Astrocyte (in vitro differentiated cells and primary cell): ENCODE measurements at regions not wholly inside any gene's neighbourhood (a gene's known extent, or its start where the extent isn't known, plus 50 kb on each side); places are given as distances from the start of the nearest gene placed in this dataset.
A peak's percentile ranks its signal among the peaks of the same experiment; 100 is the strongest.

Source experiments
- DNase-seq: peaks from one replicate; pipeline ENCODE4 v3.0.0-alpha.2; 2010; ENCODE audit warnings: low read depth
- FAIRE-seq: peaks from 2 replicates; lab custom pipeline; 2011; peaks lifted over from hg19 to GRCh38; lab: Jason Lieb, UNC
- H2AFZ ChIP-seq: 2 replicates; pipeline ENCODE4 v1.6.0; 2012; ENCODE audit warnings: low read depth, low read length, inconsistent platforms
- H3K27ac ChIP-seq: 2 replicates; pipeline ENCODE4 v1.5.1; 2011; ENCODE audit warnings: low read depth, low read length, inconsistent platforms
- H3K27me3 ChIP-seq: 2 replicates; pipeline ENCODE4 v1.6.0; 2011; ENCODE audit warnings: low read length, inconsistent platforms; ENCODE audit not compliant: insufficient read depth
- H3K36me3 ChIP-seq: 2 replicates; pipeline ENCODE4 v1.5.1; 2011; ENCODE audit warnings: low read length, inconsistent platforms; ENCODE audit not compliant: insufficient read depth
- H3K4me1 ChIP-seq: 2 replicates; pipeline ENCODE4 v1.5.1; 2011; ENCODE audit warnings: low read length, inconsistent platforms; ENCODE audit not compliant: insufficient read depth
- H3K4me2 ChIP-seq: 2 replicates; pipeline ENCODE4 v1.6.0; 2012; ENCODE audit warnings: low read length, inconsistent platforms
- H3K4me3 ChIP-seq: 2 replicates; pipeline ENCODE4 v1.5.1; 2011; ENCODE audit warnings: low read depth, mild to moderate bottlenecking, low read length, inconsistent platforms; ENCODE audit not compliant: insufficient read depth
- H3K79me2 ChIP-seq: 2 replicates; pipeline ENCODE4 v1.6.0; 2012; ENCODE audit warnings: mild to moderate bottlenecking, low read length, inconsistent platforms; ENCODE audit not compliant: insufficient read depth
- H3K9ac ChIP-seq: 2 replicates; pipeline ENCODE4 v1.6.0; 2012; ENCODE audit warnings: mild to moderate bottlenecking, low read length, inconsistent platforms
- H3K9me3 ChIP-seq: 2 replicates; pipeline ENCODE4 v1.5.1; 2012; ENCODE audit warnings: low read depth, mild to moderate bottlenecking, low read length, inconsistent platforms; ENCODE audit not compliant: insufficient read depth
- H4K20me1 ChIP-seq: 2 replicates; pipeline ENCODE4 v1.6.0; 2012; ENCODE audit warnings: low read length, inconsistent platforms; ENCODE audit not compliant: insufficient read depth
- H3K27ac Mint-ChIP-seq: one replicate; pipeline ENCODE4 v1.8.0; 2021; ENCODE audit warnings: mild to moderate bottlenecking, mixed read lengths; ENCODE audit not compliant: unreplicated experiment
- H3K27me3 Mint-ChIP-seq: one replicate; pipeline ENCODE4 v1.8.0; 2021; ENCODE audit warnings: low read depth, mixed read lengths; ENCODE audit not compliant: unreplicated experiment
- H3K36me3 Mint-ChIP-seq: one replicate; pipeline ENCODE4 v1.8.0; 2021; ENCODE audit warnings: low read depth, mixed read lengths; ENCODE audit not compliant: unreplicated experiment
- H3K4me1 Mint-ChIP-seq: one replicate; pipeline ENCODE4 v1.8.0; 2021; ENCODE audit warnings: low read depth, mixed read lengths; ENCODE audit not compliant: unreplicated experiment
- H3K4me3 Mint-ChIP-seq: one replicate; pipeline ENCODE4 v1.8.0; 2021; ENCODE audit warnings: mild to moderate bottlenecking, moderate library complexity, mixed read lengths; ENCODE audit not compliant: unreplicated experiment
- H3K9me3 Mint-ChIP-seq: one replicate; pipeline ENCODE4 v1.8.0; 2021; ENCODE audit warnings: mild to moderate bottlenecking, mixed read lengths; ENCODE audit not compliant: unreplicated experiment
- EZH2 ChIP-seq: IDR thresholded peaks from 2 replicates; pipeline ENCODE4 v1.6.1; 2012; ENCODE audit warnings: mild to moderate bottlenecking, low read length, inconsistent platforms; ENCODE audit not compliant: insufficient read depth
- TF ChIP-seq, protein P1 (sequence below): IDR thresholded peaks from 2 replicates; pipeline ENCODE4 v1.5.1; 2011; ENCODE audit warnings: low read depth, mild to moderate bottlenecking, inconsistent platforms, low read length, moderate library complexity; ENCODE audit not compliant: insufficient read depth

DNA sequence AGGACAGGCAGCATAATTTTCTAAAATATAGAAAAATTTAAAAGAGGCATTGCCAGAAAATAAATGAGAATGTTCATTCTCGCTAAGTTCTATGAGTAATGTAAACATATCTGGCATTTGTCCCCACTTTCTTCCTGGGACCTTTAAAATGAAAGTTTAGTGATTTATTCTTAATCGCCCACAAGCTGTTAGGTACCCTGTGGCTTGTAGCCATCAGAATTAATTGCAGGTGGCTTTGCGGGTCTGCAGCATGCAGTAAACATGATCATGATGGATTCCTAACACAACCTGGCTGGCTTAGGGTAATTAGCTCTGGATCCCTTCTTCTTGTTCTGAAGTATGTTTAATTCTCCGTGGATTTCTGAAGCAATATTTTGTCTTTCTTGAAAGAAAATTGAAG, 103.5 kb upstream of the FRMD6 start:
- Mint-ChIP-seq H3K36me3 (no peaks in the 10 kb centered on the region), H3K4me1 (peaks cover 56% of the 10 kb centered on the region), H3K4me3 (peak overlapping the region; percentile 21), H3K27me3 (no peaks in the 10 kb centered on the region), H3K9me3 (no peaks in the 10 kb centered on the region), H3K27ac (peak overlapping the region; percentile 100)
- peak overlapping the region; percentile 62 for H3K4me2 ChIP-seq
- H3K9ac ChIP-seq, result peak overlapping the region; percentile 80
- no peak for TF ChIP-seq EZH2
- TF ChIP-seq, protein P1, sequence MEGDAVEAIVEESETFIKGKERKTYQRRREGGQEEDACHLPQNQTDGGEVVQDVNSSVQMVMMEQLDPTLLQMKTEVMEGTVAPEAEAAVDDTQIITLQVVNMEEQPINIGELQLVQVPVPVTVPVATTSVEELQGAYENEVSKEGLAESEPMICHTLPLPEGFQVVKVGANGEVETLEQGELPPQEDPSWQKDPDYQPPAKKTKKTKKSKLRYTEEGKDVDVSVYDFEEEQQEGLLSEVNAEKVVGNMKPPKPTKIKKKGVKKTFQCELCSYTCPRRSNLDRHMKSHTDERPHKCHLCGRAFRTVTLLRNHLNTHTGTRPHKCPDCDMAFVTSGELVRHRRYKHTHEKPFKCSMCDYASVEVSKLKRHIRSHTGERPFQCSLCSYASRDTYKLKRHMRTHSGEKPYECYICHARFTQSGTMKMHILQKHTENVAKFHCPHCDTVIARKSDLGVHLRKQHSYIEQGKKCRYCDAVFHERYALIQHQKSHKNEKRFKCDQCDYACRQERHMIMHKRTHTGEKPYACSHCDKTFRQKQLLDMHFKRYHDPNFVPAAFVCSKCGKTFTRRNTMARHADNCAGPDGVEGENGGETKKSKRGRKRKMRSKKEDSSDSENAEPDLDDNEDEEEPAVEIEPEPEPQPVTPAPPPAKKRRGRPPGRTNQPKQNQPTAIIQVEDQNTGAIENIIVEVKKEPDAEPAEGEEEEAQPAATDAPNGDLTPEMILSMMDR, result no peak
- no peaks in the 10 kb centered on the region for H3K36me3 ChIP-seq
- H3K27ac ChIP-seq, result peak overlapping the region; percentile 98
- H3K79me2 ChIP-seq, result no peaks in the 10 kb centered on the region
- H3K9me3 ChIP-seq, result no peaks in the 10 kb centered on the region
- H3K4me1 ChIP-seq, result peaks cover 49% of the 10 kb centered on the region
- H4K20me1 ChIP-seq, result no peaks in the 10 kb centered on the region
- no peaks in the 10 kb centered on the region for H3K27me3 ChIP-seq
- FAIRE-seq (no peak), DNase-seq (peak; percentile 59)
- no peak overlapping the region for H3K4me3 ChIP-seq
- H2AFZ ChIP-seq, result no peak overlapping the region

DNA sequence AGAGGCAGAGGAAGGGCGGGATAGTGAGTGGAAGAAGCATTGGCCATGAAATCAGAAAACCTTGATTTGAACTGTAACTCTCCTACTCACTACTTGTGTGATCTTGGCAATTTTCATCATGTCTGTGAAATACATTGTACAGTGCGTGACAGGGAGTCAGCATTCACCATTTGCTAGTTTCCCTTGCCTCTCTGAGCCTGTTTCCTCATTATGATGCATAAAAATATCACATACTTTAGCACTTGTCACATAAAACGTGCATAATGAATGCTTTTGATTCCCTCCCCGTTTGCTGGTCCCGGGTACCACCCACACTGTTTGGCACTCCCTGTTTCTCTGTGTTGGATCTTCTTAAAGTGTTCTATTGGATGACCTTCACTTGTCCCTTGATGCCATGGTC, 101.1 kb upstream of the FRMD6 start:
- no peak overlapping the region for H3K27ac Mint-ChIP-seq
- no peaks in the 10 kb centered on the region for H3K36me3 Mint-ChIP-seq
- H3K4me3 Mint-ChIP-seq, result no peak overlapping the region
- peak; percentile 32 for FAIRE-seq
- peaks cover 58% of the 10 kb centered on the region for H3K4me1 Mint-ChIP-seq
- no peaks in the 10 kb centered on the region for H4K20me1 ChIP-seq
- no peak for TF ChIP-seq EZH2
- TF ChIP-seq, protein P1, result no peak
- no peak overlapping the region for H3K4me3 ChIP-seq
- H3K4me2 ChIP-seq, result no peak overlapping the region
- H3K9me3 Mint-ChIP-seq, result no peaks in the 10 kb centered on the region
- peaks cover 54% of the 10 kb centered on the region for H3K4me1 ChIP-seq
- no peak overlapping the region for H3K9ac ChIP-seq
- H3K27ac ChIP-seq, result no peak overlapping the region
- no peak for DNase-seq
- no peaks in the 10 kb centered on the region for H3K27me3 ChIP-seq
- no peaks in the 10 kb centered on the region for H3K27me3 Mint-ChIP-seq
- no peak overlapping the region for H2AFZ ChIP-seq
- no peaks in the 10 kb centered on the region for H3K36me3 ChIP-seq
- peaks cover under 1% of the 10 kb centered on the region for H3K79me2 ChIP-seq
- no peaks in the 10 kb centered on the region for H3K9me3 ChIP-seq

DNA sequence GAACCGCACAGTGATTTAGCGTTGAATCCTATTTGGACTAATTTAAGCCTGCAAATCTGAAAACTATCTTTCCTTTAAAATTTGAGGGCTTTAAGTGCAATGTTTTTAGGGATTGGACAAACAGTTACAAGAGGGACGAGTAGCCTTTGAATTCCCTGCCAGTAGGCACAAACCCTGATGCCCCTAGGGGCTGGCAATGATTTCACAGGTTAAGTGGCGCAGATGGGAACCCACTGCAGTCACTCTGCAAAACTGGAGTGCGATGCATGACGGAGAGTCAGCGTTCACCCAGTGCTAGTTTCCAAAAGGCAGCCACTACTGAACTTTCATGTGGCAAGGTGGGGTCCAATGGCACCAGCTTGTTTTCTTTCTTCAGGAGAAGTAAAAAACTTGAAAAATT, 99.4 kb upstream of the FRMD6 start:
- no peaks in the 10 kb centered on the region for H3K36me3 ChIP-seq
- H3K4me1 ChIP-seq, result peaks cover 39% of the 10 kb centered on the region
- H3K27me3 ChIP-seq, result no peaks in the 10 kb centered on the region
- H2AFZ ChIP-seq, result no peak overlapping the region
- FAIRE-seq, result no peak
- Mint-ChIP-seq H3K27ac (peak overlapping the region; percentile 99), H3K27me3 (no peaks in the 10 kb centered on the region), H3K9me3 (no peaks in the 10 kb centered on the region), H3K4me1 (peaks cover 55% of the 10 kb centered on the region), H3K4me3 (no peak overlapping the region), H3K36me3 (peaks cover 2% of the 10 kb centered on the region)
- peaks cover 9% of the 10 kb centered on the region for H3K79me2 ChIP-seq
- TF ChIP-seq, protein P1, result peak; percentile 10
- TF ChIP-seq EZH2, result no peak
- no peak overlapping the region for H3K9ac ChIP-seq
- no peak for DNase-seq
- H3K27ac ChIP-seq, result peak overlapping the region; percentile 97
- no peak overlapping the region for H3K4me2 ChIP-seq
- H3K4me3 ChIP-seq, result no peak overlapping the region
- no peaks in the 10 kb centered on the region for H3K9me3 ChIP-seq
- H4K20me1 ChIP-seq, result no peaks in the 10 kb centered on the region
